ENCODE measurements at regions not wholly inside any gene's neighbourhood (a gene's known extent, or its start where the extent isn't known, plus 50 kb on each side); places are given as distances from the start of the nearest gene placed in this dataset.

DNA sequence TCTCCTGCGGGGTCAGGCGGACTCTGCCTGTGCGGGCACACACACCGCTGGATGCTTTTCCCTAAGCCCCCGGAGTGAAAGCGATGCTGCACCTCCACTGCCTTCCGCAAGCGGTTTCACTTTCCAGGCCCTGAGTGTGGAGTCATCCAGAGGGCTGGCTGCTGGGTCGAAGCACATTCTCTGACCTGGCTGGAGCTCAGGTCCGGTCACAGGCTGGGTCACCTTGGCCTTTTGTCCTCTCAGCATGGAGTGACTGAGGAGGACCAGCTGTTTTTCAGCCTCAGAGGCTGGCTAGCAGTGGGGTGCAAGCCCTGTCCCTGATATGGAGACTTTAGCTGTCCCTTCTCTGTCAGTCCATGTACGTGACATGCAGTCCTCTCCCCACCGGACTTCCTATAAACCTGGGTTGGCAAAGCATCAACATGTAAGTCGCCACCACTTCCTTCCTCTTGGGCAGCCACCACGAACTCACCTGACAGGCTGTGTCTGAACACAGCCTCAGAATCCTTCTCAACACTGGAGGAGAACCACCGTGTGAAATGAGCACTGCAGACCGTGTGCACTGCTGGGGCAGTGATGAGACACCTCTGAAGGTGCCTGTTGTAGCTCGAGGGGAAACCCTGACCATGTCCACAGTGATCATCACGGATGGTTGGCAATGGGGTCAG is 51.3 kb downstream of the GADD45G start:
- no peak for DNase-seq

DNA sequence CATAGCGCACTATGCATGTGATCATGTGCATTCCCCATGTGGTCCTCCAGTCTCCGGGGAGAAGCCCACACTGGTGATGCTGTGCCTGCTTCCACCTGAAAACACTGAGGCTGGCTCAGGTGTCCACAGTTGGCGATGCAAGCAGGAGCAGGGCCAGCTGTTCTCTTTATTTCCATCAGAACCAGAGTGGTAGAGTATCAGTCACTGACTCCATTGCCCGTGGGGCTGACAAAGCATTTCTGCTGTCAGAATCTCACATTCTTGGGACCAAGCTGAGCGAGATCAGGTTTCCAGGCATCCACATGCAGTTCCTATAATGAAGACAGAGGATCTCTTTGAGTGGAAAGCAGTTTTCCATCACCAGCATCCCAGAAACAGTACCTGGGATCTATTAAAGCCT is 52.5 kb downstream of the GADD45G start:
- DNase-seq, result no peak

DNA sequence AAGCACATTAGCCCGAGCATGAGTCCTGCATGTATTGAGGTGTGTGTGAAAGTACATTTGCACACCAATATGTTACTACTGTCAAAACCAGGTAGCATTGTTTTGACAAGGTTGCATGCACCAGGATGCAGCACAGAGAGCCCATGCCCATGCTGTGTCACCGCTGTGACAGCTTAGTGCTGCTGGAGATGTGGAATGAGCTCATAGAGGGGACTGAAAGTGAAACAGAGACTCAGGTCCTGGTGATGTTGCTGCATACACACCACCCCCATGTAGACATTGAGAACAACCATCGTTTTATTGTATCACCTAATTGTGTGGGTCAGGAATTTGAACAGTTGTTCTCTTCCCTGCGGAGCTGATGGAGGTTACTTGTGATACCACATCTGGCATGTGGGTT is 53.0 kb downstream of the GADD45G start:
- no peak for DNase-seq

DNA sequence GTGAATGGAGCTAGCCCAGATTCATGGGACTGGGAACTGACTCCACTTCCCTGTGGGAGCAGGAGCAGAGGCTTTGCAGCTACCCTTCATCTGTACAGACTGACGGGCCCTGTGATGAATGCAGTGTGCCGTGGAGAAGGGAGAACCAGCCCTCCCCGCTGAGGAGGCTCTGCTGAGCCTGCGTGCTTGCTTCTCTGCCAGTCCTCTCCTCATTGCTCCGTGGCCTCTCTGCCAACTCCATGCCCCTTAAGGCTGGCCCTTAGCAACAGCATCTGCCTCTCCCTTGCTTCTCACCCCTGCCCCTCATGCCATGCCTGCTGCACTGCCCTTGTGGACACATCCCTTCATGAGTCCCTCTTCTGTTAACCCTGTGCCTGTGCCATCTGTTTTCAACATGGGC is 53.6 kb downstream of the GADD45G start:
- DNase-seq, result no peak

DNA sequence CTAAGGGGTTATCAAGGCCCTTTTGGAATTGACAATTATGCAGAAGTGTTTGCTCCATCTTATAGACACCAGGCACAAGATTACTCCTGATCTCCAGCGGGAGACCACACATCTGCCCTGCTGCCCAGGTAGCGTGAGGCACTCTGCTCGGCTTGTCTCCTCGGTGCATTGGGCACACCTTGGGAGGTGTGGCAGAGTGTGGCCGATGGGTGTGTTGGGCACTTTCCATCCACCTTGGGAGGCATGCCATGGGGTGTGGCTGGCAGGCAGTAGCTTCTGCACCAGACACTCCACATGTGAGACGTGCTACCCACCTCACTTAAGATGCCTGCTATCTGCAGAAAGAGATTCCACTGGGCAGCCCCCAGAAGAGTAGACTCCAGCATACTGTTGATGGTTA is 54.1 kb downstream of the GADD45G start:
- DNase-seq, result no peak

DNA sequence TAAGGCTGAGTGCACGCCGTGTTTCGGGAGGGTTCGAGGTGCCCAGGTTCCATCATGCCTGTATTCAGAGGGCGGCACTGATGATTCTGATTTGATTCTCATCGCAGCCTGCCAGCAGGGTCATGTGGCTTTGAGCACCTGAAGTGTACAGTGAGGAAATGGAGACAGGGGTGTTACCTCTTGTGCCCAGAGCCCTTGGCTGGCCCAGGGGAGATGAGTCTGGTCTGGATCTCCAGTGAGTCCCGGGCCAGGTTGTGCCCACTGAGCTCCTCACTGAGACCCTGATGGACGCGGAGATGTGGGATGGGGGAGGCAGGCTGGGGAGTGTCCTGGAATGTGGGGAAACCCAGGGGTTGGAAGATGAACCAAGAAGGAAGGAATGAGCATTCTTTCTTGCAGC is 54.7 kb downstream of the GADD45G start:
- no peak for DNase-seq

DNA sequence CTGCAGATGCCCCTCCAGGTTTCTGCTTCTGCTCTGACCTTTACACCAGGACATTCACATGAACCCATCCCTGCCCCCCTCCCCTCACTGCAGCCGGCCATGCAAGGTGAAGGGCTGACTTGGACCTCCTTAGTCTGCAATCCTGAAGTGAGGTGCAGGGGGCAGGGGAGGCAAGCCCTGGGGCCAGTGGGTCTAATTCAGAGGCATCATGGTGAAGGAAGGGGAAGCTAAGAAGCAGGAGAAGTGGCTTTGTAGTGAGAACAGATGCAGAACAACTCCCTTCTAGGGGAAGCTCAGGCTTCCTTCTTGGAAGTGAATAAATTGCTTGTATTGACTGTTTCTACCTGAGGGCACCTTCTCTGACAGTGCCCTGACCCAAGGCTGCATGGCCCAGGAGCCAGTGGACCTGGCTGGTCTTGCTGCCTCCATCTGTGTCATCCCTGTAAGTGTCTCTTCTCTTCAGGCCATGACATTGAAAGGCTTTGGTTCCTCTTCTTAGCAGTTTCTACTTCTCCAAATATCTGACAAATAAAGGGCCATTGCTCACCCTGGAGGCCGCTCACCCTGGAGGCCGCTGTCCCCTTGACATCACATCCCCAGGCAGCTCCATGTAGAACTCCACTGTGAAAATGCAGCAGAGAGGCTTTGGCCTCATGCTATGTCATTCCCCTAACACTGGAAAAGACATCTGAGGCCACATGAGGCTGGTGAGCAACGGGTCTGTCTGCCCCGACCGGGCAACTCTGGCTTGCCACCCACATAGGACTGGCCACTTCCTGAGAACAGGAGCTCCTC is 55.3 kb downstream of the GADD45G start:
- no peak for DNase-seq

DNA sequence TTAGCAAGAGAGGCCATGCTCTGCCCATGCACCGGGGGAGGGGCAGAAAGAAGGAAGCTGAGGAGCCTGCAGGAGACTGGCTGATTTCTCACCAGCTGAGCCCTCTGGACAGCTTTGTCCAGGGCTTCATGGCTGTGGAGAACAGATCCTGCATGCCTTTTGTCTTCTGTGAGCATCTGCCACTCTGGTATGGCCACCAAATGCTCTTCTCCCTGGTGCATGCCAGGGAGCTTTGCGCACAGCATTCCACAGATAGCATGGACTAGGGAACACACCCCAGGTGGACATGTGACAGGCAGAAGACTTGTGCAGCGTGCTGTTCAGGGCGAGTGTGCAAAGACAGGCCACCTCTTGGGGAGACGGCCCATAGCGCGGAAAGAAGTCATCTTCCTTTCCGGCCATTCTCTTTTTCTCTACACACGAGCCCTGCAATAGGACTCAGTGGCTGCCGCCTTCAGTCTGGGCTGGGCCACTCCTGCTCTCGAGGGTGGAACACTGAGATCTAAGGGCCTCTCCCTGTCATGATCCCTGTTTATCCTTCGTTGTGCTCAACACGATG is 56.7 kb downstream of the GADD45G start:
- DNase-seq, result no peak

DNA sequence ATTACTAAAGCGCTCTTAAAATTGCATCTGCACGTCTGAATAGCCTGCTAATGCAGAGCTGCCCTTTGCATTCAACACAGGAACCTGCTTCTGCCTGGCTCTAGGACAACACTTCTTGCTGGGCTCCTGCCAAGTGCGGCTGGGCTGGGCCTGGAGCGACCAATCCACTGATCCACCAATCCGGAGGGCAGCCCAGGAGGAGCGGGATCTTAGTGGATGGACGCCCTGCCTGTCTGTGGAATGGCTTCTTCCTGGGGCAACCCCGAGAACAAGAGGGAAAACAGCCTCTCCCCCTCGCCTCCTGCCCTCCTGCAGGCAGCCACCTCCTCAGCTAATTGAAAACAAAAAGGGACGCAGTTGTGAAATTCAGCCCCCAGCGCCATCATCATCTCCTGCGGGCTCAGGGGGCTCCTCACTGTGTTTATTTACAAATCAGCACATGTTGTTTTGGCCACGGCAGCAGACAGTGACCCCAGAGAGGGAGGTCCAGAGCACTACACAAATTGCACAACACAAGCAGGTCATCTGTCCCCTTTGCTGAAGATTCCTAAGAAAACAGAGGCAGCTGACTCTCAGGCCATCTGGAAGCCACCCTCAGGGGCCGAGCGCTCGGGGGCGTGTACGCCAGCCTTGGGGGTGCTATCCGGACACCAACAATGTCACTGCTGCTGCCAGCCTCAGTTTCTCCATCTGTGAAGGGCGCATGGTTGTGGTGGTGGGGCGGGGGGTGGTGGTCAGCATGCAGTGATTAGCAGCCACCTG is 57.3 kb downstream of the GADD45G start:
- DNase-seq, result peak; percentile 97

DNA sequence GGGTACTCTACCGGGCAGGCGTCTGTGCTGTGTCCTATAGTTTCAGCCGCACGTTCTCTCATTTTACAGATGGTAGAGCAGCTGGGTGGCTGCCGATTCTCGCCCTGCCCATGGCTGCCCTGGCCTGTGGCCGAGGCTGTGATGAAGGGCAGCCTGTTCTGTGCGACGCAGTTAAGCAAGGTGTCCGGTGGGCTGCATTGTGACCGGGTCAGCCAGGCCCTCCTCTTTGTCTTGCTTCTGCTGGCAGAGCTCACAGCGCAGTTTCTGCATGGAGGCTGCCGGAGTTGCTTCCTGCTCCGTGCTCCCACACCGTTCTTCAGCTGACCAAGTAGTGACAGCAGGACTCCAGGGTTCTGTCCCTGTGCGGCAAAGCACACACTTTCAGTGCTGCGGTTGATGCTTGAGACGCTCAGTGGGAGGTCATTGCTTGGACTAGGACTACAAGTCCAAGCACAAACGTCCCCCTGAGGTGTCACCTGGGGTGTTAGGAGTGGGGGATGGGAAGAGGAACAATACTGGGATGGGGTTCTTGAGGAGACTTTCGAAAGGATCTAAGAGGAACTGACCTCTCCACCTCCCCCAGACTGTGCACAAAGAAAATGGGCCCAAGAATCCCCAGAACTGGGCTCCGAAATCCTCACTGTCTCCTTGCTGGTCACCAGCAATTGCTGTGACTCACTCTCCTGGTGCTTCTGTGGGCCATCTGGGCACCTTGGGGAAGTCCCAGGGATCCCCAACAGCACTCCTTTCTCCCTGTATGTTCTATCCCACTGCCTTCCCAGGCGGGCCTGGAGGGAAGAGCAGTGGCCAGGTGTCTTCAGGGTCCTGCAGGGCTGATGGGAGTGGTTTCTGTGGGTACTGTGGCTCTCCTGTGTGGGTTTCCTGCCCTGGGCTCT is 58.2 kb downstream of the GADD45G start:
- no peak for DNase-seq

DNA sequence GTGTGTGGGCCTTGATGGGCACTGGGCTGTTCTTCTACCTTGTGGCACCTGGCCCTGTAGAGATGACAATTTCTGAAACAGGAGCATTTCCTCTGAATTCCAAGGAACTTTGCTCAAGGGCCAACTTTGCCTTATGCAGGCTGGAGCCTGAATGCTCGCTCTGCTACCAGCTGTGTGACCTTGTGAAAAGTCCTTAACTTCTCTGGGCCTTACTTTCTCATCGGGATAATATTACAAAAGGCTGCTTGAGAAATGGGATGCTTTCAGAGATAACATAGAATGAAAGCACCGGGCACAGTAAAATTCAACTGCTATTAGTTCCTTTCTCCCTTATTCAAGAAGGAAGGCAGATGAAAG is 58.8 kb downstream of the GADD45G start:
- DNase-seq, result no peak

DNA sequence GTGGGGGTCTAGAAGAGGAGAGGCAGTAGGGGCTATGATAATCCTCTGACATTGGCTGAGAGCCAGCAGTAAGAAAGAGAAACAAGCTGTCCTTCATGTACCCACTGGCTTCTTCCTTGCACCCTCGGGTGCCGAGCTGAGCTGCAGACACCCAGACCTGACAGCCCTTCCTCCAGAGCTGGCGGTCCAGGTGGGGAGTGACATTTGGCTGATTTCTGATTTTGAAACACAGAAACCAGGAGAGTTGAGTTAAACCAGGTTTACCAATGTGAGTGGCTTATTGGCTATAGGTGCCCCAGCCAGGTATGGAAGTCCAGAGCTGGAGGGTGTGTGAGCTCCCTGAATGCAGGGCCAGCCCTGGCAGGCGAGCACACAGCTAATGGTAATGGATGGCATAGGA is 59.2 kb downstream of the GADD45G start:
- DNase-seq, result no peak

DNA sequence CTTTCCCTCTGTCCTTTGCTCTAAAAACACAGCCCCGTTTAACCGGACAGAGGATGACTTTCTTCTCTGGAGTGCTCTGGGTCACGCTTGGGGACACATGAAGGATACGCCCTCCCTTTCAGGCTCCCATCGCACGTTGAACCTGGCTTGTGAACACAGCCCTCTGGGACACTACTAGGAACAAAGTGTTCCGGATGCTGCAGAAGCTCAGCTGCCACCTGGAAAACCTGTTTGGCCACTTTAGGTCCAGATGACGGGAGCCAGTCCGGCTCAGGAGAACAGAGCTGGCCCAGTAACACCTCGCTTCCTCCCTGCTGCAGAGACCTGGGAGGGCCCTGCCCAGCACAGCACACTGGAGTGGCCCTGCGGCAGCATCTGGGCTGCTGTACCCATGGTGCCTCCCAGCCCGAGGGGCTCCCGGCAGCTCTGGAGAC is 60.1 kb downstream of the GADD45G start:
- peak; percentile 84 for DNase-seq

DNA sequence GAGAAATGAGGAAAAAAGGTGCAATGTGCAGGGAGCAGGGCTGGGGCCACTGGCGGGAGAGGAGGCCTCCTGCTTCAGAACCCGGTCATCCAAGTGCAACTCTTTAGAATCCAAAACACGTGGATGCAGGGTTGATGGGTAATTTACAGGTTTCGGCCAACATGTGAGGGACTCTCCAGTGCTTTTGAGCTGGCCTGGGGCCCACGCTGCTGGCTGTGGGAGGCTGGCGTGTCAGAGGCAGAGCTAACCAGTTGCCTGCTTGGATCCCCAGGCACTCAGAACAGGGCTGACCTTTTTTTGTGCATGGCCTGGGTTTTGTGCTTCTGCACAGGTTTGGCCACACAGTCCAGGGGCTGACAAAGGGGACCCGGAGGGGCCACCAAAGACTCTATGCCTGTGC is 61.6 kb downstream of the GADD45G start:
- no peak for DNase-seq

DNA sequence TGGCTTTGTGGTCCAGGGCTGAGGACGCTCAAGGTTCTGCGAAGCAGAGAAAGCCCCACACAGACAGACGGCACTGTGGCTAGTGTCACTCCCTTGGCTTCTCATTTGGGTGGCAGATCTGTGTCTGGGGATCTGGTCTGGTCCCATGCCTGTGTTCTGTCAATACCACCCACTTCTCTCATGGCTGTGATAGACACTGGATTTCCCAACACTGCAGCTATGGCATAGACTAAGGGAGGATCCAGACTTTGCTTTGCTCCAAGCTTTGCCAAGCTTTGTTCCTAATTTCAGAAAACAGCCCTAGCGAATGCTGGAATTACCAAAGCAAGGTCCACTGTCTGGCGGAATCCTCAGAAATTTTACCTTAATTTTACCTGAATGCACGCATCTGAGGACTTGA is 62.1 kb downstream of the GADD45G start:
- no peak for DNase-seq

DNA sequence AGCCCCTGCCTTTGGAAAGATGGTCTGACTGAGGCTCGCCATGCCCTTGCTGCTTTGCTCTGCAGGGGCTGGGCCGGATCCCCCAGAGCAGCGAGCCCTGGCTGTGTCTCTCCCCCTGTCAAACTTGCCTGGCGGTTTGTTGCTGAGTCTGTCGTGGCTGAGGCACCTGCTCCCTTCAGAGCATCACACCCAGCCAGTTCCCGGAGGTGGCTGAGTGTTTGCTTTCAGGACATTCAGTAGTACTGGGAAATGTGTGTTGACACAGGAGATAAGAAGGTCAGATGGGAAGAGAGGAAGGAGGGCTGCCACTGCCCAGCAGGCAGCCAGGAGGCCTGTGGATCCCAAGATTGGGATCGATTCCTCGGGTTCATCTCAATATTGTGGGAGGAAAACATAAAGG is 62.9 kb downstream of the GADD45G start:
- peak; percentile 73 for DNase-seq

DNA sequence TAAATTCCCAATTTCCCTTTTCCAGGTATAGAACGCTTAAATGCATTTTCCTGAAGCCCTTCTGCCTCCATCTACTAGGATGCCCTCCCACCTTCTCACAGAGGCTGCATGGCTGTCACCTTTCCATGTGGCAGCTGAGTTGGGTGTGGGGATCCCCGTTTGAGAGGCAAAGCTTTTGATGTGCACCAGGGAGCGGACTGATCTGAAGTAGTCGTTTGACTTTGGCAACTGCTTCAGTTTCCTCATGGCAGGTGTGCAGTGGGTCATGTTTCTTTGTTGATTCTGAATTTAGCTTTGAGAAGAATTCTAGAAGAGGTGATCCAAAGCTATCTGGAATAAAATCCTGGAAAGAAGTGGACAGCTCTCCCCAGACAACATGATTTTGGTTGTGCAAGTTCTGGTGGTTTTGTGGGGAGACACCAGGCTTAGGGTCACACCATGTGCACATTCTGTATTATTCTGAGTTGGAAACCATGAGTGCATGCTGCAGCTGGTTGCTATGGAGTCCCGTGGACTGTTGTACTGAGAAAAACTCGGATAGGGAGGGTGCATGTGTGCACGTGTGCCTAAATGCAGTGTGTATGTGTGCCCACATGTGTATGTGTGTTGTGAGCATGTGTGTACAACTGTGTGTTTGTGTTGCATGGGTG is 63.5 kb downstream of the GADD45G start:
- peak; percentile 52 for DNase-seq

DNA sequence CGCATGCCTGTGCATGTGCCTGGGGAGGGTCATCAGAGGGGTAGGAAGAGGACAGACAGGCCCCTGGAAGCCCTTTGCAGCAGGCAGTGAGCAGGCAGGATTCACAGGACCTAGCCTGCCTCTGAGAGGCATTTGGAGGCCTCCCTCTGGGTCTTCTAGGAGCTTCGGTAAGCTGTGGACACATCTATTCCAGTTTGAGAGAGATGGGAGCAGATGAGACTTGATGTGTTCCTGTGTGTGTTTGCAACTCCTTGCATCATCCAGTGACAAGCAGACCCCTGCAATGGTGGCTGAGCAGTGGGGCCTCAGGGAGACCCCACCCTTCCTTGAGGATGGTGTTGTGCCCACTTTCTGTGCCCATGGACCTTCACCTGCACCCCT is 64.0 kb downstream of the GADD45G start:
- DNase-seq, result no peak

DNA sequence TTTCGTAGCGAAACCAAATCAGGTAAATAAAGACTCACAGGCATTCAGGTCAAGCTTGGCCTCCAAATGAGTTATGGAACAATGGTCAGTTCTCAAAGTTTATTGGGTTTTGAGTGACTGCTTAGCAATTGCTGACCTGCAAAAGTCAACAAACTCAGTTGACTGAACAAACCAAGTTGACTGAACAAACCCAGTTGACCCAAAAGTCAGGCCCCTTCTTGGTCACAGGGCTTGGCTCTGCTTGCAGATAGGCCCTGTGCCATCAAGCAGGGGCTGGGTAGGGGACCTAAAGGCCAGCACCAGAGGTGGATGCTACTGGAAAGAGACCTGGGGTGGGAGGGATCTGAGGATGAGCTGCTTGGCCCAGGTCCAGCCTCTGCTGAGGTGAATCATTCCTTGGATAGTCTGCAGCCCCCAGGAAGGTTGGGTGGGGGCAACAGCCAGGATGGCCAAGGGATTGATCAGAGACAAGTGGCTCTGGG is 64.6 kb downstream of the GADD45G start:
- no peak for DNase-seq

DNA sequence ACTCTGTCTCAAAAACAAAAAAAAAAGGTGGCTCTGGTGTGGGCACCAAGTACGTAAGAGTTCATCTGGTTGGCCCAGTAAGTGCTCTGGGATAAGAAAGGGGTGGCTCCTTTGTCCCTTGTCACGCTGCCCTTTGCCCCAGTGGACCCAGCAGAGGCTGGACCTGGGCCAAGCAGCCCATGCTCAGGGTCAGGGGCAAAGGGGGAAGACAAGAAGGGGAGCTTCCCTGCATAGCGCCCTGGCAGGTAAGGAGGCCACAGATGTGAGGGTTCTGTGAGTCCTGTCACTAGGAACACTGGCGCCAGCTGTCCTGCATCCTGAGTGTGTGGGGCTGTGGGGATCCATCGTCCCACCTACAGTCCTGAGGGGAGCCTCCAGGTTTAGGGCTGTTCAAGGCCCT is 65.3 kb downstream of the GADD45G start:
- no peak for DNase-seq

DNA sequence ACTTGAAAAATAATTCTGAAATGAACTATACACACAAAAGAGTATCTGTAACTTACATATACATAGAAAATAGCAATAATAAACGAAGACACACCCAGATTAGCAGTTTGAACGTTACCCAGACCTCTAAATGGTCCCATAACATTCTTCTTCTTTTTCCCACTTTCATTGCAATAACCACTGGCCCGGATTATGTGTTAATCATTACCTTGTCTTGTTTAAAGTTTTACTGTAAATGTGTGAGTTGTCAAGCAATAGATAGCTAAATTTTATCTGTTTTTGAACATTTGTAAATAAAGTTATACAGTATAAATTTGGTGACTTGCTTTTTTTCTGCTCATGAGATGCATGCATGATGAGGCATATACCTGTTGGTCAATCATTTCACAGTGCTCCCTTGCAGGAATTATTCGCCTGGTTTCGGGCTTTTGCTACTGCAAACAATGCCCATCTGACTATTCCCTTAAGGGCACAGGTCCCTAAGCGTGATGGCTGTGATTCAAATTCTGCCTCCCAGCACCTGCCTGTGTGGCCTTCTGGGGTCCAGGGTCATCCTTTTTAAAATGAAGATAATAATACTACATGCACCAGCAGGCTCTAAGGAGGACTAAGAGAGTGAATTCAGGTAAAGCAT is 66.1 kb downstream of the GADD45G start:
- no peak for DNase-seq

DNA sequence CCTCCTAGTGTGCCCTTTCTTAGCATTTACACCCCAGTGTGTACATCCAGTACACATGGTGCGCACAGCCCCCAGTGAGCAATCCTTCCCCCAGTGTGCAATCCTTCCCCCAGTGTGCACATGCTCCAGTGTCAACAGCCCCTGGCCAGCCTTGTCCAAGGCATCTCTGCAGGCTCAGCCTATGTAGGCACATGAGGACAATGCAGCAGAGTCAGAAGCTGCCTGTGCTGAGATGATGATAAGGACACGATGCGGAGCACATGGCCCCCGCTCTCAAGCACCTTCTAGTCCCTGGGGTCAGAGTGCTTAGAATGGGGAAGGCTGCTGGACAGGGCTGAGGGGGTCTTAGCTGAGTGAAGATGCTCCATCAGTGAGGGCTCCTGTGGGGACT is 69.8 kb downstream of the GADD45G start:
- no peak for DNase-seq
